HG02852 (cell line): ENCODE measurements at regions not wholly inside any gene's neighbourhood (a gene's known extent, or its start where the extent isn't known, plus 50 kb on each side); places are given as distances from the start of the nearest gene placed in this dataset.

ENCODE experiments used
- ATAC-seq: cut with Tn5 transposase; IDR thresholded peaks from one replicate; pipeline ENCODE4 v1.9.1; 2021; ENCODE audit warnings: mild to moderate bottlenecking, moderate library complexity; ENCODE audit not compliant: unreplicated experiment

DNA sequence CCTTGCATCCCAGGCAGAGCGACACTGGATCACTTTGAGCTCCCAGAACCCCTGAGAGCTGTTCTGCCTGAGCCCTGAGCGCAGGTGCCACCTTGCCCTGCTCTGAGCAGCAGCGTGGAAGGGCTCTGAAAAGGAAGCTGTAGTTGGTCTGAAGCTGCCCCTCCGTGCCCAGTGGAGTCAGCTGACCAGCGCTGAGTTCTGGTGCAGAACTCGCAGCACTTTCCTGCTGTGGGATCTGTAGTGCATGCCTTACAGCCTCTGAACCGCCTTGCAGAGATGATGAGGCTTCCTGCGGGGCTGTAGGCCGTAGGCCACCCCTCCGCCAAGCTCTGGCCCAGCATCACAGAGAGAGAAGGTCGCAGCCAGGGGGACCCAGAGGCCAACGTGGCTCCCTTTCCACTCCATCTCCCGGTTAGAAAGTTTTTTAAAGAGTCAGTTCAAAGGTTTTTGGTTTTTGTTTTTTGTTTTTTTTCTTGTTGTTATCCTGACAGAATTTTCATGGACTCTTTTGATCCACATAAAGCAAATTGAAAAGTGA is 158.3 kb upstream of the CST7 start:
- no peak for ATAC-seq

DNA sequence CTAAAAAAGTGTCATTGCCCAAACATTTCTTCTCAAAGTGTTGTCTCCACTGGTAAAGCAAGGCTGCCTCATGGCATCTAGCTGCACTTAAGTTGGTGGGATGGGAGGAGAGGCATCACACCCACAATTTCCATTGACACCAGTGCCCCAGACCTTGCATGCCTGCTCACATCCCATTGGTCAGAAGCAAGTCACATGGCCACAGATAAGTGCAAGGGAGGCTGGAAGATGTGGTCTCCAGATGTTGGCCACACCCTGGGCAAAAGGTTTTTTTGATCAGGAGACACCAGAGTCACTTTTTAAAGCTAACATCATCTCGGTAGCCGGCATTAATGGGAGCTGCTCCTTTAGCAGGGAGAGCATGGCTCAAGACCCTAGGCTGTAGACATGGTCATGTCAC is 157.1 kb upstream of the CST7 start:
- no peak for ATAC-seq

DNA sequence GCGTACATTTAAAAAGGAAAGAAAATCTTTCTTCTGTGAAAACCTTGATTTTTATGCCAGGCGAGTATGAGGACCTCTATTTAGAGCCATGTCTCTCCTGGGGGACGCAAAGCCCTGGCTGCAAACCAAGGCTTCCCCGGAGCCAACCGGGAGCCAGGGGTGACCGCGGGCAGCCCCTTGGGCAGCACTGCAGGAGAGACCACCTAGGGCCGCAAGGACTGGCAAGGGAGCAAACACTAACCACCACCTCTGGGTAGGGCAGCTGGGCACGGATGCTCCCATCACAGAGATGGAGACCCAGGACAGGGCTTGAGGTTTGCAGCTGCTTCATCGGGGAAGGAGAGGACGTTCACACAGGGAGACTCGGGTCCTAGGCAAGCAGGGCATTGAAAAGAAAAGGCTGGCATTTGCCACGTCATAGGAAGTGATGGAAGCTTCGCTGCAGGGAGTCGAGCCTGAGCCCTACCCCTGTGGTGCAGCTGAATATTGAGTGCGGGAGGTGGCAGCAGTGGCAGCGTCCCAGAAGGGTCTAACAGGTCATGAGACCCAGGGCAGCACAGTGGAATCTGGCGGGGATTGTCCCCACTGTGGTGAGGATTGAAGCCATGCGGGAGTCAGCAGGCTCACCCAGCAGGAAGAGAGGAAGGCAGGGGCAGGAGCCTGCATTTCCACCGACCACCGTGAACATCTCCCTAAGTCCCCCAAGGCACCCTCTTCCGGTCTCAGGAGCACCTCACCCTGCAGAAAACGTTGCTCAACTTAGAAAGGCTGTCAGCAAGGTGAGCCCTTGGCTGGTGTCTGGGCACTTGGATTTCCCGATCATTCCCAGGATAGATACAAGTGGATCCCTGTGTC is 156.2 kb upstream of the CST7 start:
- ATAC-seq: no peak

DNA sequence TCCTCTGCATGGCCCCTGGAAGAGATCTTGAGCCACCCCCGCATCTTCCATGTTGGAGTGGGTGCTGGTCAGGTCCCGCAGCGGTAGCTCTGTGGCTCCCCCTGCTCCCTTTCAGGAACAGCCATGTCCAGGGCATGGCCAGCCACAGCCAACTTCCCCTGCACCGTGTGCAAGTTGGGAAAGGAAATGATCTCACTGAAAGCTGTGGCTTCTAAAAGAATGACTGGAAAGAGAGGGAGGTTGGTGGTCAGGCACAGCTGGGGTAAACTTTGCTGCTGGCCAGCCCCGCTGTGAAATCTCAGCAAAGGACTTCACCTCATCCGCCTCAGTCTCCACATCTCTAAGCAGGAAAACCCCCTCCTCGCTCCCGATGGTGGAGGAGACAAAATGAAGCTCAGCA is 153.6 kb upstream of the CST7 start:
- no peak for ATAC-seq

GRCh38 chr20:24796236-24796635 is 152.8 kb upstream of the CST7 start:
- ATAC-seq: no peak

DNA sequence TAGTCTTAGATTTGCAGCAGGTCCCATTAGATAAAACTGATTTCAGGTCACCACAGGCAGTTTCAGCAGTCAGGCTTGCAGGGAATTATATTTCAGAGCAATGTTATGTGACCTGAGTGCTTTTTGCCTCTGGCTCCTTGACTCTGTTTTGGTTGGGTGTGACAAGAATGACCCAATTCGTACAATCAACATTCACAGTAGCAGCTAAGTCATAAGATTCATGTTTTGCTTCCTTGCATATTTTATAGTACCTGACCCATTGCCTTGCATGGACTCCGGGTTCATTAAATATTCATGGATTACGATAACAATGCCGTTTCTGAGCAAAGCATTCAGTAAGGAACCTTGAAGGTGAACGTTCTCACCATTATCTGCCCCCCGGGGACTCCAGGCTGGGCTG is 152.0 kb upstream of the CST7 start:
- ATAC-seq: no peak

DNA sequence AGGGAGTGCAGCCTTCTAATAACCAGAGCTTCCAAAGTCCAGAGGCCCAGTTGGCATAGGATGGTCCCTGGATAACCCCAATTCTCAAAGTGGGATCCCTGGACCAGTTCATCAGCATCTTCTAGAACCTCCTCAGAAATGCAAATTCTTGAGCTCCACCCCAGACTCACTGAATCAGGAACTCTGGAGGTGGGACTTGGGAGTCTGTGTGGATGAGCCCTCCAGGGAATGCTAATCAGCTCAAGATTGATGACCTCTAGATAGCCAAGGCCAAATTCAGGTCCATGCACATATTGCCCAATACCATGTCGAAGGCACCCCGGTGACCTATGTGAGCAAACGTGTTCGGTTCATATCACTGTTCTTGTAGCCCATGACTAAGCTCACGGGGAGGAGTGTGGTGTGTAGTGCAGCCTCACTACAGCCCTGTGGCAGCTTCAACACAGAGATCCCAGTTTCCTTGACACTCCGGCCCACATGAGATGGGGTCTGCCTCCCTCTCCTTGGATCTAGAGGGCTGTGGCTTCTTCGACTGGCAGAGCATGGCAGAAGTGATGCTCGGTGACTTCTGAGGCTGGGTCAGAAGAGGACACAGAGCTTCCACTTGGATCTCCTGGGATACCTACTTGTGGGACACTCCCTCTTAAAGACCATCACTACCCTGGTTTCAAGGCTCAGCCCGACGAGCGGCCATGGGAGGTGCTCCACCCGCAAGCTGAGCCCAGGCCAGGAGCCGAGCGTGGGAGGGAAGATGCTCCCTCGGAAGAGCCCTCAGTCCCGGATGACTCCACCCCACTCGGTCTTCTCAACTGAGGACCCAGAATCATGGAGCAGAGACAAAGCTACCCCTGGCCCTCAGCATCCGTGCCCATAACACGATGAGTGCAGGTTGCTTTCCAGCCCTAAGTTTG is 151.1 kb upstream of the CST7 start:
- no peak for ATAC-seq

GRCh38 chr20:24798930-24799705 is 150.0 kb upstream of the CST7 start:
- no peak for ATAC-seq

DNA sequence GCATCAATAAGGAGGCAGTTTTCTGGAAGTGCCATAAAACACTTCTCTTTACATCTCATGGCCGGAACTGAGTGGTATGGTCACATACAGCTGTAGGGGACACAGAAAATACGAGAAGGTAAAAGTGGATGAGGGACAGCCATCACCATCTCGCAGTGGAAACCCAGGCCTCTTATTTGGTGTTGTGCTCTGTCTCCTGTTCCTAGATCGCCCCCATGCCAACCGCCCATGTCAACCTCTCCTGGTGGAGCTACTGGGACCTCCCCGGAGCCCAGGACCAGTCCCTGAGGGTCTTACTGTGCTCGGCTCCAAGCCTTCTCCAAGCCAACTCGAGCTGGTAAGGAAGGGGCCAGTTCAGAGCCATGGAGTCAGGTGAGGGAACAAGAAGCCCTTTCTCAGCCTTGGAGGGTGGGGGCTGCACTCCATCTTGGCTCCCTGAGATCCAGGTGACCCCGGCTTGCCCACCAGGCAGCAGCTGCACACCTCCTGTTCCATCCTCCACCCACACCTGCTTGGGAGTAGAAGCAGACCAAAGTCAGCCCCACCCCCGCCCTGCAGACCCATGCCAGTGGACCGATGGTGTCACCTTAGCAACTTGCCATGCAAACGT is 149.0 kb upstream of the CST7 start:
- no peak for ATAC-seq

DNA sequence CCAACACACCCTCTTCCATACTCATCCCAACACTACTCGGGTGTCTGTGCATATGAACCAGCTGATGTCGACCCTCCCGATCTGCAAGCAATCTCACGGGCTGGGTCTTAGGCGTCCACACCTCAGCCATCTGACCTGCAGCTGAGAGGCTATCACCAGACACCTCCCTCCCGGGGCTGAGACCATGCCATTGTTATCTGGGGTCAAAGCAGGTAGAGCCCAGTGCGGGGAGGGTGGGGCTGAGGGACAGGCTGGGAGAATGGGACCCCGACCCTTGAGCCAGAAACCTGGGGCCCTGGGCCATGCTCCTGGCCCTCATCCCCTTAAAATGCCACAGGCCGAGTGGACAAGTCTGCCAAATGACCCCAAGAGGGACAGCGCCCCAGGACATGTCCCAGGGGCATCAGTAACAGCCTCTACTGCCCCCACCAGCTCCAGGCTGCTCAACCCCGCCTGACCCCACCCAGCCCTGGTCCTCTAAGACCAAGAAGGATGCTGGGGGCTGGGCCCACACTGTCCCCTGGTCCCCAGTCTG is 146.7 kb upstream of the CST7 start:
- no peak for ATAC-seq

DNA sequence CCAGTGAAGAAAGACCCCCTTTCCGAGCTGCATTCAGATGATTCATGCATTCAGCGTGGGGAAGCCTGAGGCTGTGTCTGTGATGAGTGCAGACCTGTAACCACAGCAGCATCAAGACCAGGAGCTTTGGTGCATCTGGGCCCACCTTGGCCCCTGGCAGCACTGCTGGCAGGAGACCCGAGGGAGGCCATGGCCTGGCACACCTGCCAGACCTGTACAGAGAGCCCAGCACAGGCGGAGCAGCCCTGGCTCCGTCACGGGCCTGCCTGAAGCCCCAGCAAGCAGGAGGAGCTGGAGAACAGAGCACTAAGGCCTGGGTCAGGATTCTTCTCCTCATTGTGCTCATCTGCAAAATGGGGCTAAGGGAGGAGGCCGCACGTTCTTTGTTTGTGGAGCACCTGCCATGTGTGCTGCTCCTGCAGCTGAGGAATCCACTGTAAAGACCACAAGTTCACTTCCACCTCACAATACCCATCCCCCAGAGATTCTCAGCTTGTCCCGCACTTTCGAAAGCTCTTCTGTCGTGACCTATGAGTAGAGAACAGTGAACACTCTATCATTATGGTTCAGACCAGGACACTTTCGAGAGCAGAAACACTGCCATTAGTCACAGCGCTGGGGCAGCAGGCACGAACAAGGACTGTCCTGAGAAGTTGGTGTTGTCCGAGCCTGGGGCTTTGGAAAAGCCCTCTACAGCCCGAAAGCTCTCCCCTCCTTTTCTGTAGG is 144.4 kb upstream of the CST7 start:
- ATAC-seq: no peak

- no peak for ATAC-seq
Observed at GRCh38 chr20:24805456-24806238, 143.4 kb upstream of the CST7 start.

GRCh38 chr20:24806705-24807676 is 142.1 kb upstream of the CST7 start:
- no peak for ATAC-seq

DNA sequence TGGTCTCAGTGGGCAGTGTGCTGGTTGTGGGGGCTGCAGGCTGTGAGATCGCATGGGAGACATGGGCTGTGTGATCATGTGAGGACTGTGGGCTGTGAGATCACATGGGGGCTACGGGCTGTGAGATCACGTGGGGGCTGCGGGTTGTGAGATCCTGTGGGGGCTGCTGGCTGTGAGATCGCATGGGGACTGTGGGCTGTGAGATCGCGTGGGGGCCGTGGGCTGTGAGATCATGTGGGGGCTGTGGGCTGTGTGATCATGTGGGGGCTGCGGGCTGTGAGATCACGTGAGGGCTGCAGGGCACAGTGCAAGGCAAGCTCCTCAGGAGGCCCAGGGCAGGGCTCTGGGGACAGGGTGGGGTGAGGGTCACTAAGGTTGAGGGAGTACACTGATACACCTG is 140.5 kb upstream of the CST7 start:
- no peak for ATAC-seq

- no peak for ATAC-seq
Observed at GRCh38 chr20:24809606-24810005, 139.5 kb upstream of the CST7 start.

GRCh38 chr20:24810676-24811407 is 138.2 kb upstream of the CST7 start:
- ATAC-seq: no peak

- no peak for ATAC-seq
Observed at GRCh38 chr20:24812373-24812772, 136.7 kb upstream of the CST7 start.
